HFFc6 (cell line): ENCODE measurements at regions not wholly inside any gene's neighbourhood (a gene's known extent, or its start where the extent isn't known, plus 50 kb on each side); places are given as distances from the start of the nearest gene placed in this dataset.

ENCODE experiments used
- DNase-seq: peaks from one replicate; pipeline ENCODE4 v3.0.0-alpha.2; 2018
- H3K27ac Mint-ChIP-seq: 2 replicates; pipeline ENCODE4 v1.8.0; 2020; ENCODE audit warnings: mild to moderate bottlenecking, mixed read lengths
- H3K27me3 Mint-ChIP-seq: 2 replicates; pipeline ENCODE4 v1.8.0; 2021; ENCODE audit warnings: mild to moderate bottlenecking, moderate library complexity, mixed read lengths; ENCODE audit not compliant: insufficient read depth
- H3K36me3 Mint-ChIP-seq: 2 replicates; pipeline ENCODE4 v1.8.0; 2021; ENCODE audit warnings: low read depth, mixed read lengths
- H3K4me1 Mint-ChIP-seq: 2 replicates; pipeline ENCODE4 v1.8.0; 2020; ENCODE audit warnings: low read depth, mixed read lengths
- H3K4me3 Mint-ChIP-seq: 2 replicates; pipeline ENCODE4 v1.8.0; 2020; ENCODE audit warnings: mild to moderate bottlenecking, moderate library complexity, mixed read lengths
- H3K9me3 Mint-ChIP-seq: 2 replicates; pipeline ENCODE4 v1.8.0; 2020; ENCODE audit warnings: mild to moderate bottlenecking, mixed read lengths
- CTCF ChIP-seq: fragments of 200-600 bp; sonication (generic); IDR thresholded peaks from 2 replicates; pipeline ENCODE4 v1.5.0; 2021; ENCODE audit warnings: antibody characterized with exemption, mild to moderate bottlenecking

GRCh38 chr6:103784117-103784516 lies 1075.6 kb downstream of the HACE1 start:
- H3K4me3 Mint-ChIP-seq: no peak overlapping the region
- DNase-seq: no peak
- no peaks in the 10 kb centered on the region for H3K36me3 Mint-ChIP-seq
- no peak overlapping the region for H3K27ac Mint-ChIP-seq
- peaks cover 40% of the 10 kb centered on the region for H3K9me3 Mint-ChIP-seq
- H3K4me1 Mint-ChIP-seq: no peaks in the 10 kb centered on the region
- TF ChIP-seq CTCF: no peak
- no peaks in the 10 kb centered on the region; the same call in 1 of the 2 replicates for H3K27me3 Mint-ChIP-seq

- Mint-ChIP-seq H3K27ac (no peak overlapping the region), H3K4me1 (no peaks in the 10 kb centered on the region), H3K4me3 (no peak overlapping the region), H3K27me3 (no peaks in the 10 kb centered on the region; the same call in 1 of the 2 replicates), H3K9me3 (peaks cover 34% of the 10 kb centered on the region), H3K36me3 (no peaks in the 10 kb centered on the region)
- TF ChIP-seq CTCF: no peak
- no peak for DNase-seq
Measured at GRCh38 chr6:103783329-103783728, 1076.4 kb downstream of the HACE1 start.

- no peak for DNase-seq
- Mint-ChIP-seq H3K36me3 (no peaks in the 10 kb centered on the region), H3K27me3 (no peaks in the 10 kb centered on the region), H3K4me3 (no peak overlapping the region), H3K4me1 (no peaks in the 10 kb centered on the region), H3K27ac (no peak overlapping the region), H3K9me3 (peaks cover 15% of the 10 kb centered on the region)
- TF ChIP-seq CTCF: no peak
Measured at GRCh38 chr6:103769431-103769830, 1090.3 kb downstream of the HACE1 start.

GRCh38 chr6:103750603-103751002 lies 1109.1 kb downstream of the HACE1 start:
- Mint-ChIP-seq H3K4me3 (no peak overlapping the region), H3K27me3 (peaks cover 2% of the 10 kb centered on the region), H3K27ac (no peak overlapping the region), H3K9me3 (peaks cover 32% of the 10 kb centered on the region), H3K36me3 (no peaks in the 10 kb centered on the region), H3K4me1 (no peaks in the 10 kb centered on the region)
- TF ChIP-seq CTCF: no peak
- no peak for DNase-seq

GRCh38 chr6:103734016-103734415 lies 1125.7 kb downstream of the HACE1 start:
- H3K4me3 Mint-ChIP-seq: no peak overlapping the region
- no peak for TF ChIP-seq CTCF

GRCh38 chr6:103729658-103730057 lies 1130.1 kb downstream of the HACE1 start:
- TF ChIP-seq CTCF: no peak
- H3K9me3 Mint-ChIP-seq: peaks cover 28% of the 10 kb centered on the region
- no peak overlapping the region for H3K27ac Mint-ChIP-seq
- no peaks in the 10 kb centered on the region for H3K4me1 Mint-ChIP-seq
- no peak for DNase-seq
- H3K27me3 Mint-ChIP-seq: no peaks in the 10 kb centered on the region; the same call in 1 of the 2 replicates
- no peak overlapping the region for H3K4me3 Mint-ChIP-seq
- H3K36me3 Mint-ChIP-seq: no peaks in the 10 kb centered on the region

More at GRCh38 chr6:103734016-103734415, 1125.7 kb downstream of the HACE1 start:
- DNase-seq: no peak
- H3K27ac Mint-ChIP-seq: no peak overlapping the region
- H3K36me3 Mint-ChIP-seq: no peaks in the 10 kb centered on the region
- peaks cover 30% of the 10 kb centered on the region for H3K9me3 Mint-ChIP-seq
- H3K27me3 Mint-ChIP-seq: no peaks in the 10 kb centered on the region; the same call in 1 of the 2 replicates
- no peaks in the 10 kb centered on the region for H3K4me1 Mint-ChIP-seq
